Mesothelial cell of epicardium (in vitro differentiated cells): ENCODE measurements at regions not wholly inside any gene's neighbourhood (a gene's known extent, or its start where the extent isn't known, plus 50 kb on each side); places are given as distances from the start of the nearest gene placed in this dataset.

ENCODE experiments used
- DNase-seq, 2 experiments: peaks; one replicate each; pipeline ENCODE4 v3.0.0; 2021; ENCODE audit warnings: low spot score in 2 of 2; ENCODE audit not compliant: unreplicated experiment in 2 of 2
- H3K27ac Mint-ChIP-seq: 2 replicates; pipeline ENCODE4 v1.8.0; 2021; ENCODE audit warnings: mixed read lengths
- H3K27me3 Mint-ChIP-seq: 2 replicates; pipeline ENCODE4 v1.8.0; 2021; ENCODE audit warnings: low read depth, mixed read lengths
- H3K36me3 Mint-ChIP-seq: 2 replicates; pipeline ENCODE4 v1.8.0; 2021; ENCODE audit warnings: mixed read lengths
- H3K4me1 Mint-ChIP-seq: 2 replicates; pipeline ENCODE4 v1.8.0; 2021; ENCODE audit warnings: mixed read lengths
- H3K4me3 Mint-ChIP-seq: 2 replicates; pipeline ENCODE4 v1.8.0; 2021; ENCODE audit warnings: mild to moderate bottlenecking, moderate library complexity, mixed read lengths
- H3K9me3 Mint-ChIP-seq: 2 replicates; pipeline ENCODE4 v1.8.0; 2021; ENCODE audit warnings: mixed read lengths
- TF ChIP-seq, protein P1 (sequence below): fragments of 200-600 bp; sonication (generic); IDR thresholded peaks from one replicate; pipeline ENCODE4 v1.5.0; 2021; ENCODE audit warnings: antibody characterized with exemption; ENCODE audit not compliant: unreplicated experiment

DNA sequence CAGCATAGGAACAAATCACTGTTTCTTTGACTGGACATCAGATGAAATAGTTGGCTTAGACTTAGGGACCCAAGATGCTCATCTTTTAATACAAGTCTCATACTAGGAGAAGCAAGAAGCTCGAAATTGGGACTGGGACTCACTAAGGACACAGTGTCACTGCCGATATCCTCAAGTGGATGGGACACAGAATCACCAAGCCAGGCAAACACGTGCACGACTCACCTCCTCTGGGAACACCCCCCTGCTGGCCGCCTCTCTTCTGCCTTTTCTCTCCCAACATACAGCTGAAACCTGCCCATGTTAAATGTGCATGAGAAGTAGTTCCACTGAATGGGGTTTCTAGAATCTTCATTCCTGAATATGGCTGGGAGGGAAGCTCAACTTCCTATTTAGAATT, 106.6 kb upstream of the FAM204A start:
- peaks cover 59% of the 10 kb centered on the region for H3K27me3 Mint-ChIP-seq
- DNase-seq: no peak
- H3K4me3 Mint-ChIP-seq: no peak overlapping the region
- no peak overlapping the region for H3K27ac Mint-ChIP-seq
- no peaks in the 10 kb centered on the region for H3K4me1 Mint-ChIP-seq
- TF ChIP-seq, protein P1, sequence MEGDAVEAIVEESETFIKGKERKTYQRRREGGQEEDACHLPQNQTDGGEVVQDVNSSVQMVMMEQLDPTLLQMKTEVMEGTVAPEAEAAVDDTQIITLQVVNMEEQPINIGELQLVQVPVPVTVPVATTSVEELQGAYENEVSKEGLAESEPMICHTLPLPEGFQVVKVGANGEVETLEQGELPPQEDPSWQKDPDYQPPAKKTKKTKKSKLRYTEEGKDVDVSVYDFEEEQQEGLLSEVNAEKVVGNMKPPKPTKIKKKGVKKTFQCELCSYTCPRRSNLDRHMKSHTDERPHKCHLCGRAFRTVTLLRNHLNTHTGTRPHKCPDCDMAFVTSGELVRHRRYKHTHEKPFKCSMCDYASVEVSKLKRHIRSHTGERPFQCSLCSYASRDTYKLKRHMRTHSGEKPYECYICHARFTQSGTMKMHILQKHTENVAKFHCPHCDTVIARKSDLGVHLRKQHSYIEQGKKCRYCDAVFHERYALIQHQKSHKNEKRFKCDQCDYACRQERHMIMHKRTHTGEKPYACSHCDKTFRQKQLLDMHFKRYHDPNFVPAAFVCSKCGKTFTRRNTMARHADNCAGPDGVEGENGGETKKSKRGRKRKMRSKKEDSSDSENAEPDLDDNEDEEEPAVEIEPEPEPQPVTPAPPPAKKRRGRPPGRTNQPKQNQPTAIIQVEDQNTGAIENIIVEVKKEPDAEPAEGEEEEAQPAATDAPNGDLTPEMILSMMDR: no peak
- H3K36me3 Mint-ChIP-seq: peaks cover 2% of the 10 kb centered on the region
- H3K9me3 Mint-ChIP-seq: peaks cover 12% of the 10 kb centered on the region

DNA sequence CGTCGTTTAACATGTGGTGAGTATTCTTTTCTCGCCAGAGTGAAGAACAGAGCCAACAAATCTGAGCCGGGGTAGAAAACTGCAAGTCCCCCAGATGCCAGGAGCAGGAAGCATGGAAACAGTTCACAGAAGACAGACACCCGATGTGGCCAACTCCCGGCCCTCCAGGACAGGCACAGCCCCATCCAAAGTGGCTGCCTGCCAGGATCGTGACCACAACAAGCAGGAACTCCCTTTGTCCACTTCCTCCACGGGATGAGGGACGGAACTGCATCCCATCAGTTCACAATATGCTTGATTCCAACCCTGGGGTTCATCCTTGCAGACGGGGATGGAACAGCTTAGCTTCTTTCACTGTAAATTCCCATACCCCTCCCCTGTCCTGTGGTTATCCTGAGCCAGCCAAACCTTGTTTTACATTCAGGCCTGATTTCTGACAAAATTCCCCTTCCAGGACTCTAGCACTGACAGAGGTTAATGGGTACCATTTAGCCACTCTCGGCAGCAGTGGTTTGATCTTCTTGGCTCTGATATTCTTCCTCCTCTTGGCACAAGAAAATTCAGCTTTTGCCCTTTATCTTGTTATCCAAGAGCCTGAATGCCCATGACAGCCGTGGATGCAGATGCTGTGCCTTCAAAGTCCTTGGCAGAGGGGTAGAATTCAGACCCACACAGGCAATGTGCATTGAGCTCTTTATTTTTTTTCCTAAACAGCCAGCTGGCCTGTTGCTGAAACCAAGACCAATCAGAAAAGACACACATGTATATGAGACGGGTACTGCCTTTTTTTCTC, 105.5 kb upstream of the FAM204A start:
- DNase-seq: no peak

DNA sequence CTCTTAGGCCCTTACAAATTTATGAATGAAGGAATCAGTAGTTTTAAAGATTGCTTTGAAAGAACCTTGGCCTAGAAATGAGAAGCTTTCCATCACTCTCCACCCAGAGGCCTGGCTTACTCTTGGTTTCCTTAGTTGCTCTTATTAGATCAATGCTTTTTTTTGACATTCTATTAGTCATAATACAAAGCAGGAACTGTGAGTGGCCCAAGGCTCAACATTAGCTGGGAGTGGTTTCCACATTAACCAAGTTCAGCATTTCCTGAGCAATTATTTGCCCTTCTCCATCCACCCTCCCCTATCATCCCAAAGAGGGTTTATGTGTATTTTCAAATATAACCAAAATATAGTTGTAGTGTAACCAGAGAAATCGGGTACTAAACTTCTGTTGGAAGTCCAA, 103.4 kb upstream of the FAM204A start:
- Mint-ChIP-seq H3K27me3 (peaks cover 55% of the 10 kb centered on the region), H3K36me3 (no peaks in the 10 kb centered on the region), H3K9me3 (no peaks in the 10 kb centered on the region), H3K4me1 (no peaks in the 10 kb centered on the region), H3K27ac (no peak overlapping the region), H3K4me3 (no peak overlapping the region)
- DNase-seq: no peak
- TF ChIP-seq, protein P1: no peak

More for the DNA sequence above, 105.5 kb upstream of the FAM204A start:
- H3K4me1 Mint-ChIP-seq: no peaks in the 10 kb centered on the region
- H3K27me3 Mint-ChIP-seq: peaks cover 60% of the 10 kb centered on the region
- TF ChIP-seq, protein P1: no peak
- peaks cover 2% of the 10 kb centered on the region for H3K36me3 Mint-ChIP-seq
- H3K9me3 Mint-ChIP-seq: peaks cover 12% of the 10 kb centered on the region
- no peak overlapping the region for H3K4me3 Mint-ChIP-seq
- no peak overlapping the region for H3K27ac Mint-ChIP-seq

DNA sequence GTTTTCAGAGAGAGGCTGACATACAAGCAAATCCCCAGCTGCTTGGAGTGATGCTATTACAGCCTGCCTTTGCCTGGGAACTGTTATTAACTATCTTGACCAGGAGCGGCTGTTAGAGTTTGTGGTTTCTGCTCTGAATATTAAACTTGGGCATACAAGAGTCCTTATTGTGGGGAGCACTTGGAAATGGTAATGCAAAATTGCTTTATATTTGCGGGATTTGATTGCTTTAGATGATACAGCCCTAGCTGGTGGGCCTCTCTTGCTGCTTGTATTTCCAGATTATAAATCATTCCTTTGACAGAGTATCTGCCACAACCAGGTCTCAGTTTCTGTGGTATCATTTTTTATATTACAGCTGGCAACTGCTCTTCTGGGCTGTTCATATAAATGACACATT, 101.9 kb upstream of the FAM204A start:
- H3K9me3 Mint-ChIP-seq: no peaks in the 10 kb centered on the region
- TF ChIP-seq, protein P1: no peak
- H3K4me3 Mint-ChIP-seq: no peak overlapping the region
- H3K4me1 Mint-ChIP-seq: no peaks in the 10 kb centered on the region
- H3K36me3 Mint-ChIP-seq: no peaks in the 10 kb centered on the region
- H3K27ac Mint-ChIP-seq: no peak overlapping the region
- peaks cover 55% of the 10 kb centered on the region for H3K27me3 Mint-ChIP-seq
- DNase-seq: no peak

DNA sequence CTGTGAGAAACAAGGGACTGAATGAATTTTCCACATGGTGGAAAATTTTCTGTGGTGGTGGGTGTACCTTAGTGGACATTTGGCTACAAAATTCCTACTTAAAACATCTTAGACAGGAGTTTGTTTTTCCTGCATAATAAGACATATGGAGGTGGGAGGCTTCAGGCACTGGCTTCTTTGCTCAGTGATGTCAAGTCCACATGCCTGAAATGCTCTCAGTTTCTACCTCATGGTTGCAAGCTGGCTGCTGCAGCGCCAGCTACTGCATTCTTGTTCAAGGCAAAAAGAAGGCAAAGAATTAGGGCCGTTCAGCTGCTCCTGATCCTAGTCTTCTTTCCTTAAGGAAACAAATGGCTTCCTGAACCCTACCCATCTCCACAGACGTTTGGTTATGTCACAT, 99.9 kb upstream of the FAM204A start:
- Mint-ChIP-seq H3K27me3 (peaks cover 52% of the 10 kb centered on the region), H3K4me1 (no peaks in the 10 kb centered on the region), H3K9me3 (no peaks in the 10 kb centered on the region), H3K4me3 (no peak overlapping the region), H3K27ac (no peak overlapping the region), H3K36me3 (no peaks in the 10 kb centered on the region)
- DNase-seq: no peak
- TF ChIP-seq, protein P1: no peak

DNA sequence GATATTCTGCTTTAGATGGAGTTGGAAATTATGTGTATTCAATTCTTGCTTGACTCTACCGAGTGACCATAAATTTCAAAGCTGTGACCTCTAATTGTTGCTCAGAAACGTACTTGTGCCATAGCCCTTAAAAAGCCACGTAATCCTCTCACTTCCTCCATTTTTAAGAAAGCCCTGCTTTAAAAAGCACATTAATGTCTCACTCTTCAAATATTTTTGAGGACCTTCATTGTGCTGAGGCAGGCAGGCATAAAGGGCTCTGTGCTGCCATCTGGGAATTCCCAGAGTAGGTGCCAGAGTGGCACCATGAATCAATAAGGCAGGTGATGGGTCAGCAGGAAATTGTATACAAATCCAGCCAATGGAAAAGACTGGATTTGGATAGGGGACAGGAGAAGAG, 97.7 kb upstream of the FAM204A start:
- no peak overlapping the region for H3K4me3 Mint-ChIP-seq
- no peak for DNase-seq
- no peak overlapping the region for H3K27ac Mint-ChIP-seq
- H3K9me3 Mint-ChIP-seq: no peaks in the 10 kb centered on the region
- H3K36me3 Mint-ChIP-seq: no peaks in the 10 kb centered on the region
- H3K27me3 Mint-ChIP-seq: peaks cover 56% of the 10 kb centered on the region
- H3K4me1 Mint-ChIP-seq: no peaks in the 10 kb centered on the region
- TF ChIP-seq, protein P1: no peak
